ENCODE measurements at regions not wholly inside any gene's neighbourhood (a gene's known extent, or its start where the extent isn't known, plus 50 kb on each side); places are given as distances from the start of the nearest gene placed in this dataset.

DNA sequence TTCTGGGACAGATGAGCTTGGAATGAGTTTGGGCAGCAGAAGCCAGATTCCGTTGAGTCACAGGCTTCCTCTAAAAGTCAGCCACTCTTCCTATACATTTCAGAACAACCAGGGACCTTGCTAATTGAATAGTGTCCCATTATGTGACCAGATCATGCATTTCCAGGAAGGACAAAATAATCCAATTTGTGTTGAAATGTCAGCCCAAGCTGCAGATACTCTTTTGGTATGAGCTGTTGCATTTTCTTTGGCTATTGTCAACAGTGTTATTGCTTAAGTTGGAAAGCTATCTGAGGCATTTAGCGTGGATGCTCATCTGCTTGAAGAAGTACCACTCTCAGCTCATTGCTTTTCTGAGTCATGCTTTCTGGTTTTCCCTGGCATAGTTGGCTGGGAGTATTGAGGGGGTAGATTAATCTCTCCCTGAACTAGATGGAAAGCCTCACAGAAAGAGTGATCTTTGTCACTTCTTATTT, 223.7 kb upstream of the HABP2 start:
- DNase-seq: peak; percentile 19

DNA sequence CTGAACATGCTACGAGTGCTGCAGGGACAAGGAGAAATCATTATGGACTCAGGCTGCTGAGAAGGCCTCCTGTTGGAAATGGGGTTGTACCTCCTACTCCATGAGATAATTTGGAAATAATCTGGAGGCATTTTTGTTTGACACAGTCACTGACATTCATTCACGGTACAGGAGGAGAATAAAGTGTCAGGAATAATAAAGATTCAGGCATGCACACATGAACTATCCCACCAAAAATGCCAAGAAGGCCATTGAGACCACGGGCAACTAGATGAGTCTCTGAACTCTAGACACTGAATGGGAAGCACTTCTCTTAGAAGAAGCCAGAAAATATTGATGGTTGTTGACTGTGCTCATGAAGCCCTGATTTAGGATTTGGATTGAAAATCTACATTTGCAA, 220.9 kb upstream of the HABP2 start:
- no peak for DNase-seq

DNA sequence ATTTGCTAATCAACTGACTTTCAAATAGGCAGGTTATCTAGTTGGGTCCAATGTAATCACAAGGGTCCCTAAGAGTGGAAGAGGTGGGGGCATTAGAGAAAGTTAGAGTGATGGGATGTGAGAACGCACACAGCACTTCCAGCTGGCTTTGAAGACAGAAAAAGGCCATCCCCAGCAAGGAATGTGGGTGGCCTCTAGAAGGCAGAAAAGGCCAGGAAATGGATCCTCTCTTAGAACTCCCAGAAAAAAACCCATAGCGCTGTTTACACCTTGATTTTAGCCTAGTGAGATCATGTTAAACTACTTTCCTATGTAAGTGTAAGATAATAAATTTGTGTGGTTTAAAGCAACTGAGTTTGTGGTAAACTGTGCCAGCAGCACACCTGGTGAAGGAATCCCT, 219.5 kb upstream of the HABP2 start:
- DNase-seq: no peak

DNA sequence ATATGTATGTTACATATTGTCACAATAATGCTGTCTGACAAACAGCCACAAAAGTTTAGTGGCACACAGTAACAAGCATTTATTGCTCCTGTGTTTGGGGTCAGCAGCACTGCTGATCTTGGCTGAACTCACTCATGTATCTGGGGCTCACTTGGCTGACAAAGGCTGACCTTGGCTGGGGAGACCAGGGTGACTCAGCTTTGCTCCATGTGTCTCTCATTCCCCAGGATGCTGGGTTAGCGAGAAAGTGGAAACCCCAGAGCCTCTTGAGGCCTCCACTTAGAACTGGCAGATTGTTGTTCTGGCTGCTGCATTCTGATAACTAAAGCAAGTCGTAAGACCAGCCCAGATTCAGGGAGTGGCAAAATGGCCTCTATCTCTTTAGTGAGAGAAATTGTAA, 217.3 kb upstream of the HABP2 start:
- DNase-seq: peak; percentile 32

DNA sequence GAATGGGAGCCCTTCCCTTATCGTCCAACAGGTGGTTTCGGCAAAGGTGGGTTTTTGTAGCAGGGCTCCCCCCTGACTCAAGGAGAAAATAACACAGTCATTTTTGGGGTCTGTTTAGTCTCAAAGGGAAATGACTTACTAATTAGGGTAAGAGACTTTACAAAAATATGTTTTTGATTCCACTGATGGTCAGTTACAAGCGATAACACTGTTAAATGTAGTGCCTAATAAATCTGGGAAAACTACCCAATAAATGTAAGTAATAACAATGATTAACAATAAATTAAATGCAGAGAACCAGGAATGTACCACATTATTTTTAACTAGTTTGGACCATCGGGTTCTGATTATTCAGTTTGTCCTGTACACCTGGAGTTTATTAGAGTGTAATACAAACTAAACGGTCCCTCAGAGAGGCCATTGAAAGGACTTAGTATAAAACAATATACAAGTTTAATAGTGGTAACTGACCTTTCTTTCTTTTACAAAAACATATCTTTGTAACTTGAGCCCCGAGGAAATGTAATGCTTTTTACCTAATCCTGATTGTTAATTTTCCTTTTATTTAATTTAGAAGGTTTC, 216.2 kb upstream of the HABP2 start:
- DNase-seq: no peak

DNA sequence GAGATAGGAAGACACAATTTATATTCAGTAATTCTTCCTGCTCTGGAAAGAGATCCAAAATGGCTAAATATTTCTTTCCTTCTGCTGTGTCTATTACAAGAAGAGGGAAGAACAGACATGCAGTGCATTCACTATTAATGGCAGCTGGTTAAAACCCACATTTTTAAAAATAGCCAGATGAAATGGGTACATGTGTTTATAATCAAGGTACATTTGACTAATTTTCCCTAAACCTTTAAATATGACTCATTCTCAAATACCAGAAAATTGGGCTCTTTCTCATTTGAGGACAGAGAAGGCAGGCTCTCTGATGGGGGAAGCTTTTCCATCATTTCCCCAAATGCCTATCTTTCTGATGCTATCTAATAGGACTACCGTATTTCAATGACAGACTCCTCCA, 215.7 kb upstream of the HABP2 start:
- no peak for DNase-seq

DNA sequence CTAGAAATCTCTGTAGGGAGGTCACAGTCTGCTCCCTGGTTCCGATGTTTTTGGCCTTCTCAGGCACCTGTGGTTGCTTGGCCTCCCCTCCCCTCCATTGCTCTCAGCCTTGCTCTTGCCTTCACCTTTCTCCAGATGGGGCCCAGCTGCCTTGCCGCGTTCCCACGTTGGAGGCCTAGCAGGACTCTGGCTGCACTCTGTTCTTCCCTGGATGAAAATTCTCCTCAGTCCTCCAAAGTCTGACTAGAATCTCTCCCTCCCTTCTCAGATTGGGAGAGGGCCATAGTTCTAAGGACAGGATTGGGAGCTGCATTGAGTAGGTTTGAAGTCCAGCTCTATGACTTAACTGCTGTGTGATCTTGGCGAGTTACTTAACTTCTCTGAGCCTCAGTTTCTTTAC, 213.7 kb upstream of the HABP2 start:
- no peak for DNase-seq

DNA sequence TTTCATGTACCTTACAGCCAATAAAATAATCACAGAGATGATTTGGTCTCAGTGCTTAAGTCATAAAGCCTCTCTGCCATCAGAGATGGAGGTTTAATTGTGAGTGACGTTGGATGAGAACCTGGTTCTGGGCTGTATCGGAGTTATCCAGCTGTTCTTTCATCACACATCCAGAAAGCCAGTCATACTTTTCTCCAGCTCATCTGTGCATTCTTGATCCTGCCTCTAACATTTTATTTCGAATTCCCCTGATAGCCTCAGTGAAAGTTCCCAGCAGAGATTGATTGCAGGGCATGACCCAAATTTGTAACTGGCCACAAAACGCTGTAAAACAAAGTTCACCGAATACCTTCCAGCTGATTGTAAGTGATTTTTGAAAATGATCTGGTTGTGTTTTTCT, 212.6 kb upstream of the HABP2 start:
- DNase-seq: no peak

DNA sequence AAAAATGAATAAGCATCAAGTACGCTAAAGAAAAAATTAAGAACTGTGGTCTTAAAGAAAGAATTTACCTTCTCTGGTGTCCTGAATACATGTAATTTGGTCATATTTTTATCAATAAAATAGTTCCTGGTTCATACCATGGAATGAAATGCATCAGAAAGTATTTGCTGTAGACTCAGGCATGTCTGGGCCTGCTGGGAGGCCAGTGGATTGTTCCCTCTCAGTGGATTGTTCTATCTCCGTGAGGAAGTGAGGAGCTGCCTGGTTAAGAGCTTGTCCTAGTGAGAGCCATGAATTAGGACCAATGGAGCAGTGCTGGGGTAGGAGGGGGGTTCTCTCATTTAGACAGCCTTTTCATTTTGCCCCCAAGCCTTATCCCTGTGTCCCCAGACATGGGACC, 211.7 kb upstream of the HABP2 start:
- no peak for DNase-seq

DNA sequence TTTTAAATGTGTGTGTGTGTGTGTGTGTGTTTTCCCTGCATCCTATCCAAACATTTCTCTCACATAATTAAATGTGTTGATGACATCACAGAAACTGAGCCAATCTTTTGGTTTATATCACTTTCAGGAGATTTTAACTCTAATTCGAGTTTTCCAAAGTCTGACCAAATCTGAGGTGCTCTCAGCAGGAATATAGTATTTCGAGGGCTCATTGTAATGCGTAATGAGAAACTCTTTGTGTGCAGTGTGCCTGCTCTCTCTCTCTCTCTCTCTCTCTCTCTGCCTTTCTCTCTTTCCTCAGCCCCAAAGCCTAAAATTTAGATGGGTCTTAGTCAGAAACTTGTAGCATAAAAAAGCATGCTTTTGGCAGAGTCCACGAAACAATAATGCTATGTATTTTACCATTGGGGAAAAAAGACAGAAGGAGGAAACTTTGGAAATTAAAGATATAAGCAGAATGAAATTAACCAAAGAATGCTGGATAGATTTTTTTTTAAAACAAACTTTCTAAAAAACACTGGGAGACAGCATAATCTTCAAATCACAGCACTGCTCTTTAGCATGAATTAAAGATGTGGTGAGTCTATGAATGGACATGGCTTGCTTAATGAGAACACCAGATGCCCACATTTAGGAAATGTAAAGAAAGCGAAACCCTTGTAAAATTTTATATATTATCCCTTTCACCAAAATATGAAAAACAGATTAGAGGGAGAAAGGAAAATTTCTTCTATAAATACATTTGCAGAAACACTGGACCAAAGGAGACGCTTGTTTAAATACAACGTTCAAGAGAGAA, 206.8 kb upstream of the HABP2 start:
- DNase-seq: no peak

DNA sequence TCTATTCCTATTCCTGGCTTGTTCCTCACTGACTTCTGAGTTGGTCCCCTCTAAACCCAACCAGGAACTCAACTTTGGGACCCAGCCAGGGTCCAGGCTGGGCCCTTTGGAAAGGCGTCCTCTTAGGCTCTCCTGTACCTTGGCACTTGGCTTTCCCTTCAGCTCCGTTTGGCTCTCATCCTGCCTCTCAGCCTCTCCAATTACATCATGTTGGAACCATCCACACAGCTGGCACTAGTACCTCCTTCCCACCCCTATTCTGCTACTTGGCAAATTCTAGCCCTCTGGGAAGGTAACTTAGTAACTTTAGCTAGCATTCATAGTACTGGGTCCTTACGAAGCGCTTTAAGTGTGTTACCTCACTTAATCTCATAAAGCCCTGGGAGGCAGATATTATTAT, 205.3 kb upstream of the HABP2 start:
- no peak for DNase-seq

DNA sequence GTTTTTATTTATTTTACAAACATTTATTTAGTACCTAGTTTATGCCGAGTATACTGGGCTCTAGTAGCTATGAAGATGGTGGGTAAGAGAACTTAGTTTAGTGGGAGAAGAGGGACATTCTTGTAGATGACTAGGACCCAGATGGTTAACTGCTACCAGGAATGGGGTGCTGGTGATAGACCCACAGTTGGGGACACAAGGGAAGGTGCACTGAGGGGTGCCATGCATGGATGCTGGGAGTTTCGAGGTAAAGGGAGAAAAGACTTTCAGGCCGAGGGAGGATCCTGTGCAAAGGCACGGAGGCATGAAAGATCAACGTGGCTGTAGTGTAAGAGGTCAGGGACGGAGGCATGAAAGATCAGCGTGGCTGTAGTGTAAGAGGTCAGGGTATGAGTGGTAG, 204.2 kb upstream of the HABP2 start:
- DNase-seq: no peak

DNA sequence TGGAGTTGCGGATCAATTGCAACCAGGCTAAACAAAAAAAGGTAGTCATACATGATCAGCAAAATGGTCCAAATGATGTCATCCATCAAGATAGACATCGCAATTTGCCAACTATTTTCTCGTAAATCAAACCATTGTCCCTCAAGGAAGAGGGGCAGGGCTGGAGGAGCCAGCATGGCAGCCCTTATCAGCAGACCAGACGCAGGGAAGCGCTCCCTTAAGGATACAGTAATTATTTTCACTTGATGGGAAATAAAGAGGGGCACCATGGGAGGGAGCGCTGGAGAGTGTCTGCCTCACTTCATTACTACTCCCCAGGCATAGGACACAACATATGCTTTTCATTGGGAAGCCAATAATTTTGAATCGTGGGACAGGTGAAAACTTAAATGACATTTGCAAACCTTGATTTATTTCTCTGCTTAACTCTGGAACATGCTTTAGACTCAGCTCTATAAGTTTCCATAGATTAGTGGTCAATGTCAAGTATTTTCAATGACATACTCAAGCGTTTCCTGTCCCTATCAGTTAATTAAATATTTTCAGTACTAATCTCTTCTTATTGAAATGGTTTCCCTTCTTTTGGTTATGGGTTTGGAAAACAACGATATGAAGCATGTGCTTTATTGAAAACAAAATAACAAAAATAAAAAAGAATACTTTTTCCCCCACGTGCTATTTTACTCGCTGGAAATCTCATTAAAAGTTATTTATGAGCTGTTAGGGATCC, 202.4 kb upstream of the HABP2 start:
- no peak for DNase-seq

DNA sequence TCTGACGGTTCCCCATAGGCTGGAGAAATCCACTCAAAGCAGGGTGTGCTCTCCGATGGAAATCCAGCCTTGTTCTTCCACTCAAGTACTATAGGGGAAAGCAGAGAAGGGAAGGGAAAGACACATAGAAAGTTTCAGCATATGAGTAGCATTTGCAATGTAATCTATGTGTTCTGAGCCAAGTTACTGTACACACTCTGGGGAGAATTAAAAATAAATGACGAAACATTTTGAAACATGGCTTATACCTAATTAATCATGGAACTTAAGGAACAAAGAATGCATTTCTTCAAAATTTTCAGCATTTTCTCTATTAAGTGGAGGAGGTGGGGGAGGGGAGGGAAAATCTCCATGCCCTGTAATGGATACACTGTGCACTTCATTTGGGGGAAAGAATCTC, 198.1 kb upstream of the HABP2 start:
- DNase-seq: no peak

DNA sequence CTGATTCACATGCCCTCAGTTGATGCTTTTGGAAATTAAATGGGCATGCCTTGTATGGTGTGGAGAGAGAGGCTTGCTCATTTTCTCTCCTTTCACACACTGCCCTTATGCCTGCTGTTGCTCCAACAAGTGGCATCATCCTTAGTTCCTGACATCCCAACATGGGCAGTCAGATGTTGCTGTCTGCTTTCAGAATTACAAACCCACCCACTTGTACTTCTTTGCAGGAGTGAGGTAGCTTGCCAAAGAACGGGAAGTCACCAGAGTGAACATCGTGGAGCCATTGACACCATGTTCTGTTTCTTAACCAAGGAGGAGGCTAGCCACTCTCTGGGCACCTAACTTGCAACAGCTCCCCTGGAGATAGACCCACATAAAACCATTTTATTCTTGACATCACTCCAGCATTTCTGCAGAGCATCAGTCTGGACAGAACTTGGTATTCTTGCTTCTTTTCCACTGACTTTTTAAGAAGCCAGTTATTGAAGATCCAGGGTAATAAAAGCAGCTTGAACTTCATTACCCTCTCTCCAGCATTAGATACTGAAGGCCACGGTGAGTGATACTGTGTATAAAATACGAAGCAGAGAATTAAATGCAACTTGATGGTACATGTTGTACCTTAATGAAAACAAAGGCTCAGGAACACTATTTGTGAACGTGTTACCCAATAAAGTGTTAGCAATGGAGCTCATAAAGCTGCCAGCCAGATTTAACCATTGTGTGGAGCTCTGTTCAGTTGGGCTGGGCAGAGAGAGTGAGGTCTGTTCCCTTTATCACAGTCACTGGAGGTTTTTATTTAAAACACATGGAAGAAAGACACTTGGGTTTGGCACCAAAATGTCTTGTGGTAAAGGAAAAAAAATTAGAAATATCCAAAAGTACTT, 195.8 kb upstream of the HABP2 start:
- no peak for DNase-seq

DNA sequence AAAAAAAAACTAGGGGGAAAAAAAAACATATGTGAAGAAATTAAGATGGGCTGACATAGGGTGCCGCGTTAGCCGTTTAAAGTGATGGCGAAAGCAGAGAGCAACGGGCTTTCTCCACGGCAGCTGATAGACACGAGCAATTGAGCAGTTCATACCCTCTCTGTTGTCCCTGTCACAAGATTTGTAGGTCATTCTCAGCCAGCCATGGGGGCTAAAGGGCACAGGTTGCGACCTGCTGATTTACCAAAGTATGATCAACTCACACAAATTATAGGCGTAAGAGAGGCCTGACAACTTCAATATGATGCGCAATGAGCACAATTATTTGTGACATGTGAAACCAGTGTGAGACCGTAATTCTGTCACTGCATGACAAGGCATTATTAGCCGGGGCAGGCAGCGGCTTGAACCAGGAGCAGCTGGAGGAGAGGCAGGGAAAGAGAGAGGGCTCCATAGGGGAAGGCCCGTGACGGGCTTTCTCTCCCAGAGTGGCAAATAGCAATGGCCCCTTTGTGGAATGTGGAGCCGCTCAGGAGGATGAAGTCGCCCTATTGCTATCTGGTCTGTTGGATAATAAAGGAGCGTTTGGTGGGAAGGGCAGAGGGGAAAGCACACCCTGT, 195.1 kb upstream of the HABP2 start:
- no peak for DNase-seq

DNA sequence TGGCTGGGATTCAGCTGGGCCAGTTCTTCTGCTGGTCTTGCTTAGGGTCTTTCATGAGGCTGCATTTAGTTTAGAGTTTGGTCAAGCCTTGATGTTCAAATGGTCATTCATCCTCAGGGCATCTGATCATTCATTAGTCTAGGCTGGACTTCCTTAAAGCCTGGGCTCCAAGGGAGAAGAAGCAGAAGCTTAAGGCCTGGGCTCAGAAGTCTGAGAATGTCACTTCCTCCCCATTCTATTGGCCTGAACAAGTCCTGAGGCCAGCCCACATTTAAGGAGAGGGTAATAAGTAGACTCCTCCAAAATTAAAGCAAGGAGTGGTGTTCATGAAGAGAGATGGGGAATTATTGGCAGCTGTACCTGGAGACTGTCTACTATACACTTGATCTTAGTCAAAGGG, 193.2 kb upstream of the HABP2 start:
- DNase-seq: no peak

DNA sequence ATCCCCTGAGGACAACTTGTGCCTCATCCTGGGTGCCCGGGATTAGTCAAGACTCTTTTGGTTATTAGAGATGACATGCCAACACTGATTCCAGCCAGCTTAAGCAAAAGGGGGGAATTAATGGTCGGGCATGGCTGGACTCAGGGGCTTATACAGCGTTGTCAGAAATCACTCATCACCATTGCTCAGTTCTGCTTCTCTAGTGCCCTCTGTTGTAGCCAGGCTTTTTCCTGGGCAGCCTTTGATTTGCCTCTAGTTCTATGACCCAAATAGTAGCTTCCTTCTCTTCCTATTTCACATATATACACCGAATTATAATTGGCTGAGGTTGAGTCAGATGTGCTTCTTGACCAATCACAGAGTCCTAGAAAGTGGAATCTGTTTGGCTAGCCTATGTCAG, 192.0 kb upstream of the HABP2 start:
- DNase-seq: no peak

DNA sequence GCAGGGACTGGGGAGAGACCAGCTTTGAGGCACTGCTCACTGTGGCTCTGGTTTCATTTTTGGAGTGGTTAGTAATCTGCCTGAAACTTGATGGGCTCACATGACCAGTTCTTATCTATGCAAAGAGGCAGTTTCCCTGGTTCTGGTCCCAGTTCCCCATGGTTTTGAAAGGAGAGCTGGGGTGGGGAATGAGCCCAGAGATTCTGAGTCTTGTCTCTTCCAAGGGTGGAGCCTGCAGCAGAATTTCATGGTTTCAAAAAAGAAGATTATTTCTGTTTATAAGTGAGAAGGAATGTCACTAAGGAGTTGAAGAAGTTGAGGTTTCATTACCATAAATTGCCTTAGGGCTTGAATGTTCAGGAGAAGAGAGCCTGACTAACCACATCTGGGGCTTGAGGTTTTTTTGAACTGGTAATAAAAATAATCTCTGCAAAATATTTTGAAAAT, 190.2 kb upstream of the HABP2 start:
- no peak for DNase-seq

DNA sequence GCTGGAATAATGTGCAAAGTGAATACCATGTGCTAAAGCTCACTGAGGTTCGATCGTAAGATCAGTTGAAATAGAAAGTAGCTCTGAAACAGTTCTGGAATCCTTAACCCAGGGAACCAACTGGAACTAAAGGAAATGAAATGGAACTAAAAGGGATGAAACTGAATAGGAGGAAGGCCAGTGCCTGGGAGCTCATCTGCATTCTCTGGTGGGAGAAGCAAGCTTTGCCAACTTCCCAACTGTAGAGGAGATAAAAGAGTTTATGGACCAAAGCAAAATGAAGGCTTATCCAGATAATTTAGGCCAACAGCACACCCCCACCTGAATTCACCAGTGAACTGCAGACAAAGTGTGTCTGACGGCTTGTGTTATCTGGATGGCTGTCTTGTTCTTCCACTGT, 188.6 kb upstream of the HABP2 start:
- DNase-seq: no peak

DNA sequence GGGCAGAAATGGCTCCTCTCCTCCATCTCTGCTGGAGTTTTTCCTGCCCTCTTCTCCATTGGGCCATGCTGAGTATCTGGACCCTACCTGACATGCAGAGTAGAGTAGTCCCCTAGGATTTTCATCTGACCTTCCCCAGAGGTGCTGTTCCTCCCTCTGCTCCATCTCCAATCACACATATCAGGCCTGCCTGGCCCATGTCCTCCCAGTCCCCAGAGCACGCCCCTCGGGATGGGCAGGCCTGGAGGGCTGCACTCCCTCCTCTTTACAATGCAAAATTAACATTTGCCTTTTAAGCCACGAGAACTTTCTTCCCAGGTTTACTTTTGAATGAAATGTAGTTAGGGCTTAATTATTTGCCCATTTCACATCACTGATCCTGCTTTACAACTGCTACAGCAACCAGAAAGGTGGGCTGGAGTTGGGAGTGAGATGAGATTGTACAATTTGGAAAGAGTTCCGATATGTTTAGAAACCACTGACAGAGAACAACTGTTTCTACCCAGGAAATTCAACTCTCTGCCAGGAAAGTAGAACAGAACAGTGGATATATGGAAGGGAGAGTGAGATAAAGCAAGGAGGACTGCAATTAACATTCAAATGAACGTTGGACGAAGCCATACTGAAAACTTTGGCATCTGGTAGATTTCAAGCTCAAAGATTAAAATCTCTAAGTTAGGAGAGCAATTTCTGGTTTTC, 184.0 kb upstream of the HABP2 start:
- no peak for DNase-seq

DNA sequence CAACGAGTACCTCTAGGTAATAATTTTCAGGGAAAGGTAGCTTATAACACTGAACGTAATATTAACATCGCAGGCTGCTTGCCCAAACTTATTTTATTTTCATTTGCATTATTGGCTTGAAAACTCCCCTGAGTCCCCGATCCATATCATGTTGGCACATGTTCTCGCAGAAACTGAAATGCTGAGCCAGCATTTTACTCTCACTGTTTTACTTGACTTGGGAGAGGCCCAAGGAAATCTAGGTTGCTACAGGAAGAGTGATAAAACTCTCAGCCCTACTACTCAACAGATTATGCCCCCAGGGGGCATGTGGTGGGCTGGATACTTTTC, 183.5 kb upstream of the HABP2 start:
- no peak for DNase-seq

Measured in HCEC 1CT (cell line).